Activated CD8-positive, alpha-beta T cell treated with anti-CD3 and anti-CD28 coated beads for 36 hours (primary cell): ENCODE measurements at regions not wholly inside any gene's neighbourhood (a gene's known extent, or its start where the extent isn't known, plus 50 kb on each side); places are given as distances from the start of the nearest gene placed in this dataset.

Experiments
- ATAC-seq: fragments of 200-7000 bp; cut with Tn5 transposase; one replicate; pipeline ENCODE4 v1.10.0; 2021; ENCODE audit warnings: mild to moderate bottlenecking, moderate library complexity
- CTCF ChIA-PET: fragments of 350-600 bp; sonication (Branson Sonifier 250); formaldehyde crosslinking; loops from one replicate; lab custom pipeline; 2021; ENCODE audit warnings: antibody characterized with exemption; lab: Charles Lee
- POLR2A ChIA-PET: fragments of 350-600 bp; sonication (Branson Sonifier 250); formaldehyde crosslinking; loops from one replicate; lab custom pipeline; 2021; ENCODE audit warnings: antibody characterized with exemption; lab: Charles Lee
- DNase-seq: peaks from one replicate; pipeline ENCODE4 v3.0.0-alpha.2; 2020
- H3K27ac Mint-ChIP-seq: one replicate; pipeline ENCODE4 v1.8.0; 2021; ENCODE audit warnings: mild to moderate bottlenecking, mixed read lengths
- H3K27me3 Mint-ChIP-seq: one replicate; pipeline ENCODE4 v1.8.0; 2021; ENCODE audit warnings: mixed read lengths
- H3K36me3 Mint-ChIP-seq: one replicate; pipeline ENCODE4 v1.8.0; 2021; ENCODE audit warnings: low read depth, mixed read lengths
- H3K4me1 Mint-ChIP-seq: one replicate; pipeline ENCODE4 v1.8.0; 2021; ENCODE audit warnings: low read depth, mixed read lengths
- H3K4me3 Mint-ChIP-seq: one replicate; pipeline ENCODE4 v1.8.0; 2021; ENCODE audit warnings: mild to moderate bottlenecking, moderate library complexity, mixed read lengths
- H3K9me3 Mint-ChIP-seq: one replicate; pipeline ENCODE4 v1.8.0; 2021; ENCODE audit warnings: mixed read lengths
- intact Hi-C: fragments of 100-400 bp; cut with micrococcal nuclease; formaldehyde crosslinking; loops from one replicate; pipeline ENCODE4 v1.10.0; 2022
- TF ChIP-seq, protein P1 (sequence below): fragments of 200-600 bp; IDR thresholded peaks from one replicate; pipeline ENCODE4 v1.8.0; 2022; ENCODE audit warnings: antibody characterized with exemption, mild to moderate bottlenecking

DNA sequence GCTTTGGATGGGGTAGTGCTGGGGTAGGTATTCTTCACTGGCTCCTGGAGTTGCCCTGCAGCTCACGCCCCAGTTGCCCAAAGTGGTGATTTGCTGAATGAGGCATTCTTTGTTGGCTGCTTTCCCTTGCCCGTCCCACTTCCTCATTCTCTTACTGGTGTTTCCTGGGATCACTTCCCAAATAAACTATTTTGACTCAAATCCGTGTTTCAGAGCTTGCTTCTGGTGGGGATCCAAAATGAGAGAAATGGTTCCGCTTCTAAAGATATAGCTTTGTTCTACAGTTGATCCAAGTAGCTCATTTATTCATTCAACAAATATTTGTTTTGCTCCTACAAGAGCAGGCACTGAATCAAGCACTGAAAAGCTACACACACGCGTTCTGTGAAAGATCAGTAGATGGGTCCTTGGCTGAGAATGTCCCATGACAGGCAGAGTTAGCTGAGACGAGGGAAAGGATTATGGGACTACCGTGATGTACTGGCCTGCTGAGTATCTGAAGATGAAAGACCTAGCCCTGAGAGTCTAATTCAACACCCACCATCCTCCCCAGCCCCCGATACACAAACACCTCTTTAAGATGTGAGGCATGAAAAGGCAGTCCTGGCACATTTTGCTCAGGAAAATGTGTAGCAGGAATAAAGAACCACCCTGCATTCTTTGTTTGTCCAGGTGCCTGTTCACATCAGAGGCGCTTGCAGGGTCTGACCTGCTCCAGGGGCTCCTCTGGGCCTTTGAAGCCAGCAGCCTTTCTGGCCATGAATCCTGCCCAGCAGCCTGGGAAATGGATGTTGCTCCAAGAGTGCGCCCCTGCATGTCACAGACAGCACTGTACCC, 143.1 kb upstream of the RANBP3L start:
- intact Hi-C loops = no loop called here
- H3K27ac Mint-ChIP-seq = no peak overlapping the region
- CTCF ChIA-PET = interaction anchor here (0.9 to 1.2 kb wide), 2 partner anchors 14 to 246 kb away, joined by 3 to 4 read pairs; no protein-coding TSS in a partner anchor

DNA sequence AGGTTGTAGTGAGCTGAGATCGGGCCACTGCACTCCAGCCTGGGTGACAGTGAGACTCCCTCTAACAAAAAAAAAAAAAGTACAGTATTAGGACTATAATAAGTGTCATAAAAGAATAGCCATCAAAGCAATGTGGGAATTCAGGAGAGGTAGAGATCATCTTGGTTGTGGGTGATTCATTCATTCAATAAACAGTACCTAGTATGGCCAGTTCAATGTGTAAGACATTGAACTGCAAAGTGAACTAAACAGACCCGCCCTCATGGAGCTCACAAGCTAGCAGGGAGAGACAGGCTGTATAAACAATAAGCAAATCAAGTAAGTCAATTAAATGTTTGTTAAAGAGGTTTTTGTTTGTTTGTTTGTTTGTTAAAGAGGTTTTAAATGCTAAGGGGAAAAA, 146.1 kb upstream of the RANBP3L start:
- no peak for DNase-seq
- intact Hi-C loops = no loop called here
- no peak for ATAC-seq
- POLR2A ChIA-PET = no interaction called here
- TF ChIP-seq, protein P1, sequence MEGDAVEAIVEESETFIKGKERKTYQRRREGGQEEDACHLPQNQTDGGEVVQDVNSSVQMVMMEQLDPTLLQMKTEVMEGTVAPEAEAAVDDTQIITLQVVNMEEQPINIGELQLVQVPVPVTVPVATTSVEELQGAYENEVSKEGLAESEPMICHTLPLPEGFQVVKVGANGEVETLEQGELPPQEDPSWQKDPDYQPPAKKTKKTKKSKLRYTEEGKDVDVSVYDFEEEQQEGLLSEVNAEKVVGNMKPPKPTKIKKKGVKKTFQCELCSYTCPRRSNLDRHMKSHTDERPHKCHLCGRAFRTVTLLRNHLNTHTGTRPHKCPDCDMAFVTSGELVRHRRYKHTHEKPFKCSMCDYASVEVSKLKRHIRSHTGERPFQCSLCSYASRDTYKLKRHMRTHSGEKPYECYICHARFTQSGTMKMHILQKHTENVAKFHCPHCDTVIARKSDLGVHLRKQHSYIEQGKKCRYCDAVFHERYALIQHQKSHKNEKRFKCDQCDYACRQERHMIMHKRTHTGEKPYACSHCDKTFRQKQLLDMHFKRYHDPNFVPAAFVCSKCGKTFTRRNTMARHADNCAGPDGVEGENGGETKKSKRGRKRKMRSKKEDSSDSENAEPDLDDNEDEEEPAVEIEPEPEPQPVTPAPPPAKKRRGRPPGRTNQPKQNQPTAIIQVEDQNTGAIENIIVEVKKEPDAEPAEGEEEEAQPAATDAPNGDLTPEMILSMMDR = no peak
- peaks cover 6% of the 10 kb centered on the region for H3K27me3 Mint-ChIP-seq
- no peaks in the 10 kb centered on the region for H3K9me3 Mint-ChIP-seq
- no peak overlapping the region for H3K27ac Mint-ChIP-seq
- CTCF ChIA-PET = no interaction called here
- no peak overlapping the region for H3K4me3 Mint-ChIP-seq
- no peaks in the 10 kb centered on the region for H3K36me3 Mint-ChIP-seq
- peaks cover 2% of the 10 kb centered on the region for H3K4me1 Mint-ChIP-seq

More for the DNA sequence above, 143.1 kb upstream of the RANBP3L start:
- Mint-ChIP-seq H3K9me3 (no peaks in the 10 kb centered on the region), H3K4me3 (no peak overlapping the region), H3K4me1 (peaks cover 5% of the 10 kb centered on the region), H3K27me3 (peaks cover 6% of the 10 kb centered on the region), H3K36me3 (no peaks in the 10 kb centered on the region)
- TF ChIP-seq, protein P1 = no peak
- DNase-seq (no peak), ATAC-seq (no peak)
- POLR2A ChIA-PET = no interaction called here

DNA sequence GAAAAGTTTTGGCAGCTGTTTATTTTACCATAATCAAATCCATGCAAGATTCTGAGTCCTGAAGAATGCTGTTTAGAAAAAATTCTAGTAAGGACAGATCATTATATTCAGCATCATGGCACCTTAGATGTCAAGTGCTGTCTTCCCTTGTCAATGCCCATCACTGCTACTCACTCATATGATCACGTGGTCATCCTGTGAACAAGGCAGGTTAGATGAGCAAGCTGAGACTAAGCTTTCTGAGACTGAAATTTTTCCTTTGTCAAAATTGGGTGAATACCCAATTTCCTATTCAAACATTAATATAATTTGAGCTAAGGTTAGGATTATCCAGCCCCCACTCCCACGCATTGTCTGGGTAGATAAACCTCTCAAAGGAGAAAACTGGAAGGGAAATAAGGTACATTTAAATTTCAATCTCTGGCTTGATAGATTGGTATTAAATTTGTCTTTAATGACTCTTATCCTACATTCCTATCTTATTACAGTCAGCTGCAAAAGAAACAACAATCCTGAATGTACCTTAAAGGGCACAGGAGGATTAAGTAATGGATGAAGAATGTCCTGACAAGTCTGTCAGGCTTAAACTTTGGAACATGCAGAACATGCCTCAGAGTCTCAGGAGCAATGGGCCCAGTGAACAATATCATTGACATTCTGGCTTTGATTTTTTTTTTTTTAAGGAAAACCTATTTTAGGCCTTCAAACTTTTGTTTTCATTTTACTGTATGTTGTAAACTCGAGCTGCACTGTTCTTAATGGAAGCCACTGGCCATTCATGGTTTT, 148.7 kb upstream of the RANBP3L start:
- POLR2A ChIA-PET = no interaction called here
- Mint-ChIP-seq H3K27ac (no peak overlapping the region), H3K27me3 (peaks cover 2% of the 10 kb centered on the region)

DNA sequence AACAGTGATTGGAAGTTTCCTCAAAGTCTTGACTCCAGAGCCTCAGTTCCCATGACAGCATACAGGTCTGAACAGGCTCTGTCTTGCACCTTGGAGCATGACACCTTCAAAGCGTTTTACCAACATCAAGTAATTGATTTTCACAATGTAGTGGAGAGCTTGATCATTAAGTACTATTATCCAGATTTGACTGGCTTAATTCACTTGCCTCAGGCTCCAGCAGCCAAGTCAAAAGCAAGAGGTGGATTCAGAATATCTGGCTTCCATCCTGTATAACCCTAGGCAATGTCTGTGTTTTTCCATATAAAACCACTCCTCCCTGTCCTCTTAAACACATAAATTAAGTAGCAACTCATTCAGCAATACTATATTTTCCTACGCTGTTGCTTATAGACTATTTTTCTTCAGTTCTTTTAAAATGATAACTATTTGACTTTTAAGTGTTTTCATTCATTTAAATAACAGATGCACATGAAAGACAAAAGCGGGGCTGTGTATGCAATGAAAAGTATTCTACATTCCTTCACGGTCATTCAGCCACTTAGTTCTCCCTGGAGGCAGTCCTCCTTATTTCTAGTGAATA, 150.8 kb upstream of the RANBP3L start:
- no peaks in the 10 kb centered on the region for H3K9me3 Mint-ChIP-seq
- no peak overlapping the region for H3K27ac Mint-ChIP-seq
- H3K4me3 Mint-ChIP-seq = no peak overlapping the region
- H3K4me1 Mint-ChIP-seq = no peaks in the 10 kb centered on the region
- no peaks in the 10 kb centered on the region for H3K36me3 Mint-ChIP-seq
- no peak for ATAC-seq
- CTCF ChIA-PET = no interaction called here
- POLR2A ChIA-PET = no interaction called here
- TF ChIP-seq, protein P1 = no peak
- no peak for DNase-seq
- intact Hi-C loops = no loop called here
- H3K27me3 Mint-ChIP-seq = no peaks in the 10 kb centered on the region

More for the DNA sequence above, 148.7 kb upstream of the RANBP3L start:
- no peaks in the 10 kb centered on the region for H3K36me3 Mint-ChIP-seq
- DNase-seq (no peak), ATAC-seq (no peak)
- H3K9me3 Mint-ChIP-seq = no peaks in the 10 kb centered on the region
- CTCF ChIA-PET = no interaction called here
- no peak overlapping the region for H3K4me3 Mint-ChIP-seq
- H3K4me1 Mint-ChIP-seq = no peaks in the 10 kb centered on the region
- intact Hi-C loops = no loop called here
- TF ChIP-seq, protein P1 = no peak
